Cerebellar nuclear complex (tissue), 1 donor: ENCODE measurements at regions not wholly inside any gene's neighbourhood (a gene's known extent, or its start where the extent isn't known, plus 50 kb on each side); places are given as distances from the start of the nearest gene placed in this dataset.
"Not testable (repeated sequence)": the region's sequence is repeated elsewhere in the genome, so short reads cannot be mapped to it uniquely, and the experiment has no call there.

Experiments
- DNase-seq, 2 experiments: peaks; one replicate each; lab custom pipeline; 2025; lab: John Stamatoyannopoulos, UW

- DNase-seq = no peak
Observed at GRCh38 chr1:232164078-232164963, 465.6 kb downstream of the SIPA1L2 start.

DNA sequence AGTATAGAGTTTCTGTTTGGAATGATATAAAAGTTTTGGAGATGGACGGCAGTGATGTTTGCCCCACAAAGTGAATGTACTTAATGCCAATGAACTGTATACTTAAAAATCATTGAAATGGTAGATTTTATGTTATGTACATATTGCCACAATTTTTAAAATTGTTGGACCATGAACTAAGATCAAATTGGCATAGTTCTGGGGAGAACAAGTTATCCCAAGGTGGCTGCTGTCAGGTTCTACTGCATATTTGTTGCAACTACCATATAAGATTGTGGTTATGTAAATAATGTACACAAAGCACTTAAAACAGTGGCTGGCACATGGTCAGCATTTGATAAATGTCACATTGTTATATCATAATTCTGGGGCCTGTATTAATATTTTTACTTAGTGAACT is 466.4 kb downstream of the SIPA1L2 start:
- no peak for DNase-seq

DNA sequence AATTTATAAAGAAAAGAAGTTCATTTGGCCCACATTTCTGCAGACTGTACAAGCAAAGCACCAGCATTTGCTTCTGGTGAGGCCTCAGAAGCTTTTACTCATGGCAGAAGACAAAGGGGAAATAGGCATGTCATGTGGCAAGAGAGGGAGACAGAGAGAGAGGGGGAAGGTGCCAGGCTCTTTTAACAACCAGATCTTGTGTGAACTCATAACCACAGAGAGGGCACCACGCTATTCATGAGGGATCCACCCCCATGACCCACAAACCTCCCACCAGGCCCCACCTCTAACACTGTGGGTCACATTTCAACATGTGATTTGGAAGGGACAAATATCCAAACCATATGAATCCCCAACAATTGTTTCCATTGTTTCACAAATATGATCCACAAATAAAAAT is 467.9 kb downstream of the SIPA1L2 start:
- DNase-seq = no peak

DNA sequence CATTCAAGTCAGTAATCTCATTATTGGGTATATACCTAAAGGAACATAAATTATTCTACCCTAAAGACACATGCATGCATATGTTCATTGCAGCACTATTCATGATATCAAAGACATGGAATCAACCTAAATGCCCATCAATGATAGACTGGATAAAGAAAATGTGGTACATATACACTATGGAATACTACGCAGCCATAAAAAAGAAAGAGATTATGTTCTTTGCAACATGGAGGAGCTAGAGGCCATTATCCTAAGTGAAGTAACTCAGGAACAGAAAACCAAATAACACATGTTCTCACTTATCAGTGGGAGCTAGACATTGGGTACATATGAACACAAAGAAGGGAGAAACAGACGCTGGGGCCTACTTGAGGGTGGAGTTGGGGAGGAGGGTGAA is 471.4 kb downstream of the SIPA1L2 start:
- not testable (repeated sequence) for DNase-seq

DNA sequence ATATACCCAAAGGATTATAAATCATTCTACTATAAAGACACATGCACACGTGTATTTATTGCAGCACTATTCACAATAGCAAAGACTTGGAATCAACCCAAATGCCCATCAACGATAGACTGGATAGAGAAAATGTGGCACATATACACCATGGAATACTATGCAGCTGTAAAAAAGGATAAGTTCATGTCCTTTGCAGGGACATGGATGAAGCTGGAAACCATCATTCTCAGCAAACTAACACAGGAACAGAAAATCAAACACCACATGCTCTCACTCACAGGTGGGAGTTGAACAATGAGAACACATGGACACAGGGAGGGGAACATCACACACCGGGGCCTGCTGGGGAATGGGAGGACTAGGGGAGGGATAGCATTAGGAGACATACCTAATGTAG is 473.9 kb downstream of the SIPA1L2 start:
- not testable (repeated sequence) for DNase-seq

- no peak for DNase-seq
Observed at GRCh38 chr1:232153652-232154051, 476.3 kb downstream of the SIPA1L2 start.

DNA sequence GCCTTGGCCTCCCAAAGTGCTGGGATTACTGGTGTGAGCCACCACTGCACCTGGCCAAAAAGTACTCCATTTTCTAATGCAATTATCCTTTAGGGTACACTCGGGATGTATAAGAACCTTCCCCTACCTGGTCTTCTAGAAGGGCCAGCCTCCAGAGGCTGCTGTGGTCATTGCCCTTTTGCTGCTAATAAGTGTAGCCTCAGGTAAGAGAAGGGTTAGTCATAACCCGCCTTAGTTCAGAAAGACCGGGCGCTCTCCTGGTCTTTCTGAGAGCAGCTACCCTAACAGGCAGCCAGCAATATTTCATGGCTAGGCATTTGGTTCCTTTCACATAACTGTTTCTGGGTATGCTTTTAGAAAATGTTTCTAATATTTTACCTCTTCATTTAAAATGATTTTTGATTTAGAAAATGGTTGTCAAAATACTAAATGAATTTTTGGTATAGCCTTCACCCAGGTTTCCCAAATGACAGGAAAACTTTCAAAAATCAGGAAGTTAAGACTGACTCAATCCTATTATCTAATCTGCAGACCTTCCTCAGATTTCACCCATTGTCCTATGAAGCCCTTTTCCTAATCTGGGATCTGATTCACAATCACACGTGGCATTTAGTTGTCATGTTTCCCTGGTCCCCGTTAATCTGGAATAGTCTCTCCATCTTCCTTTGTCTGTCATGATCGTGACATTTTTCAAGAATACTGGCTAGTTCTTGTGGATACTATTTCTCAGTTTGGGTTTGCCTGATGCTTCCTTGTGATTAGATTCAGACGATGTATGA is 479.0 kb downstream of the SIPA1L2 start:
- DNase-seq = no peak

GRCh38 chr1:232149287-232150201 is 480.4 kb downstream of the SIPA1L2 start:
- DNase-seq = no peak

DNA sequence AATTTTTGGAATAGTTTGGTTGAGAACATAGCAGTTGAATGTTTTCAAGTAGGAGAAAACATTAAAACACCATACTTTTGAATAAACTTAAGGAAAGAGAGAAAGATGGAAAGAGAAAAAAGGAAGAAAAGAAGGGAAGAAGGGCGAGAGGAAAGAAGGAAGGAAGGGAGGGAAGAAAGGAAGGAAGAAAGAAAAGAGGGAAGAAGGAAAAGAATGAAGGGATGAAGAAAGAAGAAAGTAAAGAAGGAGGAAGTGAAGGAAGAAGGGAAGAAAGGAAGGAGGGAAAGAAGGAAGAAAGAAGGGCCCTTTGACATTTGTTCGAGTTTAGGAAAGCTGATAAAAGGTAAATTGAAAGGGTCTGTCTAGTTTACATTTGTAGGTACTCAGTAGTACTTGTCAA is 482.7 kb downstream of the SIPA1L2 start:
- DNase-seq = no peak

DNA sequence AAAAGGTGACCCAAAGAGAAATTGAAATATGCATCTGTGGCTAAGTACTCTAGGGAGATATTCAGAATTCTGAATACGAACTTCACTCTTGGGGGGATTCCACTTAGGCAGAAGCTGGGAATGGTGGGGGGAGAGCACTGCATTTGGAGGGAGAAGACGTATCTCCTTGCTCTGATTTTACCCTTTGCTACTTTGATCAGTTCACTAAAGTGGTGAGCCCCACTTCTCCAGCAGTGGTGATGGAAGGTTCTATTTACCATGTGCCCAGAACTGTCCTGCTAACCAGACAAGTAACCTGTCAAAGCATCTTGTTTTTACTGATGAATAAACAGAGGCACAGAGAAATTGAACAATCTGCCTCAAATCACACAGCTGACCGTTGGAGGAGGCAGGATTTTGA is 483.4 kb downstream of the SIPA1L2 start:
- DNase-seq = no peak

DNA sequence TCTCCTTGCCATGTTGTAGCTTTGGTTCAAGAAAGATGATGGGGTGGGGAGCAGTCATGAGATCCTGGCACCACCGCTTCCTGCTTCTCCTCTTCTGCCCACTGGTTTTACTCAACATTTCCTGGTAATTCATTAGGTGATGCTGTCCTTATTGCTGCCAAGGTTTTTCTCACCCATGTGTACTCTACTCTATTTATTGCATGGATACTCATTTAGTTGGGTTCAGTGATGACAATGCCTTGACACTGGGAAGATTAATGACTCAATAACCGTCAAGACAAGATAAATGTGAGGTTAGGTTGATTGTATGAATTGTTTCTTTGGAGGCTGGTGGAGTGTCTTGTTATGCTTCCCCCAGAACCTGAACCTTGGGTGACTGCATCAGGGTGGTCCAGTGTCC is 484.2 kb downstream of the SIPA1L2 start:
- DNase-seq = no peak

DNA sequence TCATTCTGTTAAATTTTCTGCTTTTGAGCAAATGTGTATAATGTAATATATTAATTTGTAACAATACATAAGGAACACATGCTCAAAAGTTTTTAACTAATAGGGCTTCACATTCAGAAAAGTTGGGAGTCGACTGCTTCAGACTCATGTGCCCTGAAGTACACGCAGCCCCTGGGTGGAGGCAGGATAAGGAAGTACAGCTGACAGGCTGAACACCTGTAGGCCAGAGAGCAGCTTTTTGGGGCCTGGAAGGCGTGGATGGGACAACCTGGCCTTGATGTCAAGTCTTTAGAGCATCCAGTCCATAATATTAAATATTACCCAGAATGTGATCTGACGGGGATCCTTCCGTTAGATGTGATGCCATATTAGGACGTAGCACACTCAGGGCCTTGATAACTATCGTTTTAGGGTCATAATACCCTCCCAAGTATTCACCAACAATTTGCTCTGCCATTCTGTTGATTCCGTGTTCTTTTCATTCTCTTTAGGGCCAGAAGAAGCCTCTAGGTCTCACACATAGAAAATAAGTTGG is 485.2 kb downstream of the SIPA1L2 start:
- DNase-seq = no peak

DNA sequence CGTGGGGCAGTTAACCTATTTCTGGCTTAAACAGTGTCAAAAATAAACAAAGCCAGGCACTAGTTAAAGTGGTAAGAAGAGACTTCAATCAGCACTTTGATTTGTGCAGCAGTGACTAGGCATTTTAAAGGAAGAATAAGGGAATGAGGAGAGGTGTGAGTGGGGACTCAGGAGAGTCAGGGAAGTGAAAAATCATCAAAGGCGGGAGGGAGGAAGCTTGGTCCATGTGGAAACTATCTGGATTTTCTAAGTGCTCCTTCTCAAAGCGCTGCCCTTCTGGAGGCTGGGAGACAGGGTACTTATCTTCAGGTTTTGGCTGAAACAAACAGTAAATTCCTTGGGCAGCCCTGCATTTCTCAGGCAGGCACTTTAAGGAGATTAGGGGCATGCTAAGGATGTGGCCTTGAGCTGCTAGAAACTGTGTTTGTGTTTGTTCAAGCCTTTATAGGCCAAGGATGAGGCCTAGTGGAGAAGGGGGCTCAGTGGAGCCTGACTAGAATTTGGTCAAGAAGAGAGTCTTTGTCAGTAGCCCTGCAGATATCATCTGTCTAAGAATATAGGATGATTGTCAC is 486.5 kb downstream of the SIPA1L2 start:
- no peak for DNase-seq

- DNase-seq = no peak
Observed at GRCh38 chr1:232142403-232143314, 487.3 kb downstream of the SIPA1L2 start.

DNA sequence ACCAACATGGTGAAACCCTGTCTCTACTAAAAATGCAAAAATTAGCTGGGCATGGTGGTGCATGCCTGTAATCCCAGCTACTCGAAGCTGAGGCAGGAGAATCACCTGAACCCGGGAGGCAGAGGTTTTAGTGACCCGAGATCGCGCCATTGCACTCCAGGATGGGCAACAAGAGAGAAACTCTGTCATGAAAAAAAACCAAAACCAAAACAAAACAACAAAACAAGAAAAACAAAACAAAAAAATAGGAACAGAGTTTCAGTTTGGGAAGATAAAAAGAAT is 488.8 kb downstream of the SIPA1L2 start:
- not testable (repeated sequence) for DNase-seq

- DNase-seq = no peak
Observed at GRCh38 chr1:232140419-232141166, 489.3 kb downstream of the SIPA1L2 start.

- no peak for DNase-seq
Observed at GRCh38 chr1:232139444-232139843, 490.5 kb downstream of the SIPA1L2 start.

- no peak for DNase-seq
Observed at GRCh38 chr1:232138044-232138443, 491.9 kb downstream of the SIPA1L2 start.

DNA sequence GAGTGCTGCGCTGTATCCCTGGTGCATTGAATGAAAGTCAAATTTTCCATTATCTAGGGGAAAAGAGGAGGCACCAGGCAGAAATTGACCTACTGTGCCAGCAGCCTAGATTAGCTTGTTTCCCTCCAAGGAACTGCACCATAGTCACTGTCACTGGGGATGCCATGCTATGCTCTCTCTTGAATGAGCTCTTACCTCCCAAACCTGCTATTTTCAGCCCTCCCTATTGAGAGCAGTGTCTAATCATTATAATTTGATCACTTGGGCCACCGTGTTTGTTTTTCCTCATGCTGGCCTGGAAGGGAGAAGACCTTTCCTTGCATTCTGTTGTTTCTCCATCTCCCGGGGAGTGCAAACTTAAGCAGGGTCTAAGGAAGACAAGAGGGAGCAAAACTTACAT is 492.9 kb downstream of the SIPA1L2 start:
- DNase-seq = no peak

DNA sequence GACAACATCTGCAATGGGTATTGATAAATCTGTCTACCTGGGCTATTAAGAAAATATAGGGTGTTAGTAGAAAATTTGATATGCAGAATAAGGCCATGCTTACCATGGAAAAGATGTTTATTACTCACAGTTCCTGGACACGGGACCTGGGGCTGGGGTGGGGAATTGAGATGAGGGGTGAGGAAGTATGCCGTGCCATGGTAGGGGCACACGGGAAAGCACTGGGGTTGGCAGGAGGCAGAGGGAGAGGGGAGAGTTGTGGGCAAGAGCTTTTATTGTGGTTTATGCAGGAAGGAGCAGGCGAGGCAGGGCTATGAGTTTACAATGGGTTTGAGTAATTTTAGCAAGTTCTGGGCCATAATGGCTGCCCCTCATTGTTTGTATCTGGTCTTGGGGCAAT is 493.8 kb downstream of the SIPA1L2 start:
- no peak for DNase-seq
